WTC11 (cell line): ENCODE measurements at regions not wholly inside any gene's neighbourhood (a gene's known extent, or its start where the extent isn't known, plus 50 kb on each side); places are given as distances from the start of the nearest gene placed in this dataset.

ENCODE experiments used
- ATAC-seq: fragments of 200-7000 bp; cut with Tn5 transposase; 2 replicates; pipeline ENCODE4 v1.10.0; 2021; ENCODE audit warnings: mild to moderate bottlenecking, moderate library complexity
- CTCF ChIA-PET: fragments of 300-600 bp; sonication (Branson Sonifier 250); formaldehyde crosslinking; loops from one replicate; lab custom pipeline; 2021; ENCODE audit warnings: antibody characterized with exemption; lab: Charles Lee
- POLR2A ChIA-PET: fragments of 350-600 bp; sonication (Branson Sonifier 250); formaldehyde crosslinking; loops from one replicate; lab custom pipeline; 2021; ENCODE audit warnings: antibody characterized with exemption; lab: Charles Lee
- DNase-seq: peaks from one replicate; pipeline ENCODE4 v3.0.0; 2021; ENCODE audit warnings: low spot score
- H3K27ac Mint-ChIP-seq: 2 replicates; pipeline ENCODE4 v1.8.0; 2021; ENCODE audit warnings: mixed read lengths
- H3K27me3 Mint-ChIP-seq: 2 replicates; pipeline ENCODE4 v1.8.0; 2021; ENCODE audit warnings: low read depth, mild to moderate bottlenecking, moderate library complexity, mixed read lengths
- H3K36me3 Mint-ChIP-seq: 2 replicates; pipeline ENCODE4 v1.8.0; 2021; ENCODE audit warnings: mixed read lengths
- H3K4me1 Mint-ChIP-seq: 2 replicates; pipeline ENCODE4 v1.8.0; 2022; ENCODE audit warnings: mixed read lengths
- H3K4me3 Mint-ChIP-seq: 2 replicates; pipeline ENCODE4 v1.8.0; 2021; ENCODE audit warnings: mild to moderate bottlenecking, moderate library complexity, mixed read lengths
- H3K9me3 Mint-ChIP-seq: 2 replicates; pipeline ENCODE4 v1.8.0; 2021; ENCODE audit warnings: mixed read lengths
- CREM ChIP-seq: sonication (generic); formaldehyde crosslinking; IDR thresholded peaks from 2 replicates; pipeline ENCODE4 v1.8.1; 2022; ENCODE audit warnings: mild to moderate bottlenecking, missing genetic modification reagents, moderate library complexity
- E2F1 ChIP-seq: sonication (generic); formaldehyde crosslinking; IDR thresholded peaks from 2 replicates; pipeline ENCODE4 v1.8.0; 2022; ENCODE audit warnings: mild to moderate bottlenecking, missing genetic modification reagents
- E2F4 ChIP-seq: sonication (generic); formaldehyde crosslinking; IDR thresholded peaks from 2 replicates; pipeline ENCODE4 v1.8.1; 2022; ENCODE audit warnings: low read depth, mild to moderate bottlenecking, moderate library complexity, missing genetic modification reagents, borderline replicate concordance
- FOXK1 ChIP-seq: sonication (generic); formaldehyde crosslinking; IDR thresholded peaks from 2 replicates; pipeline ENCODE4 v1.8.0; 2022; ENCODE audit warnings: mild to moderate bottlenecking, moderate library complexity, missing genetic modification reagents
- GTF2I ChIP-seq: fragments of 250-450 bp; sonication (Bioruptor Pico); conservative IDR thresholded peaks from 2 replicates; pipeline ENCODE4 v1.4.0; 2021; ENCODE audit warnings: mild to moderate bottlenecking
- IRF2 ChIP-seq: sonication (generic); formaldehyde crosslinking; IDR thresholded peaks from 2 replicates; pipeline ENCODE4 v1.8.0; 2022; ENCODE audit warnings: low read depth, missing genetic modification reagents, borderline replicate concordance
- JAZF1 ChIP-seq: fragments of 250-450 bp; sonication (Bioruptor Pico); IDR thresholded peaks from 2 replicates; pipeline ENCODE4 v1.9.0; 2021; ENCODE audit warnings: moderate library complexity, mild to moderate bottlenecking, inconsistent platforms
- MLX ChIP-seq: sonication (generic); formaldehyde crosslinking; IDR thresholded peaks from 2 replicates; pipeline ENCODE4 v1.8.1; 2023; ENCODE audit warnings: mild to moderate bottlenecking, missing genetic modification reagents, moderate library complexity
- MXD4 ChIP-seq: fragments of 250-450 bp; sonication (Bioruptor Pico); IDR thresholded peaks from 2 replicates; pipeline ENCODE4 v1.8.0; 2021; ENCODE audit warnings: mild to moderate bottlenecking, moderate library complexity, borderline replicate concordance
- NFATC4 ChIP-seq: fragments of 250-450 bp; sonication (Bioruptor Pico); IDR thresholded peaks from 2 replicates; pipeline ENCODE4 v1.9.0; 2021; ENCODE audit warnings: mild to moderate bottlenecking
- NFE2L1 ChIP-seq: sonication (generic); formaldehyde crosslinking; IDR thresholded peaks from 2 replicates; pipeline ENCODE4 v1.8.1; 2023; ENCODE audit warnings: missing genetic modification reagents
- NR1H2 ChIP-seq: sonication (generic); formaldehyde crosslinking; IDR thresholded peaks from 2 replicates; pipeline ENCODE4 v1.9.0; 2021; ENCODE audit warnings: mild to moderate bottlenecking, moderate library complexity, missing genetic modification reagents
- NR3C1 ChIP-seq: sonication (generic); formaldehyde crosslinking; conservative IDR thresholded peaks from 2 replicates; pipeline ENCODE4 v1.8.1; 2023; ENCODE audit warnings: low read depth, mild to moderate bottlenecking, missing genetic modification reagents
- RORB ChIP-seq: fragments of 250-450 bp; sonication (Bioruptor Pico); IDR thresholded peaks from 2 replicates; pipeline ENCODE4 v1.9.0; 2021; ENCODE audit warnings: mild to moderate bottlenecking
- SMAD3 ChIP-seq: sonication (generic); formaldehyde crosslinking; IDR thresholded peaks from 2 replicates; pipeline ENCODE4 v1.8.0; 2022; ENCODE audit warnings: missing genetic modification reagents, mild to moderate bottlenecking, borderline replicate concordance
- SOX15 ChIP-seq: fragments of 250-450 bp; sonication (Bioruptor Pico); IDR thresholded peaks from 2 replicates; pipeline ENCODE4 v1.9.0; 2021; ENCODE audit warnings: mild to moderate bottlenecking
- STAT6 ChIP-seq: sonication (generic); formaldehyde crosslinking; conservative IDR thresholded peaks from 2 replicates; pipeline ENCODE4 v1.8.1; 2023; ENCODE audit warnings: mild to moderate bottlenecking, low read depth, missing genetic modification reagents, moderate library complexity
- USF2 ChIP-seq: sonication (generic); formaldehyde crosslinking; IDR thresholded peaks from 2 replicates; pipeline ENCODE4 v1.8.1; 2023; ENCODE audit warnings: mild to moderate bottlenecking, missing genetic modification reagents, moderate library complexity
- ZMAT4 ChIP-seq: fragments of 250-450 bp; sonication (Bioruptor Pico); IDR thresholded peaks from 2 replicates; pipeline ENCODE4 v1.9.0; 2021; ENCODE audit warnings: mild to moderate bottlenecking
- ZNF232 ChIP-seq: sonication (generic); formaldehyde crosslinking; IDR thresholded peaks from 2 replicates; pipeline ENCODE4 v1.8.0; 2022; ENCODE audit warnings: mild to moderate bottlenecking, missing genetic modification reagents
- ZNF416 ChIP-seq: fragments of 250-450 bp; sonication (Bioruptor Pico); IDR thresholded peaks from 2 replicates; pipeline ENCODE4 v1.9.0; 2021; ENCODE audit warnings: mild to moderate bottlenecking, inconsistent platforms
- ZNF532 ChIP-seq: fragments of 250-450 bp; sonication (Bioruptor Pico); IDR thresholded peaks from 2 replicates; pipeline ENCODE4 v1.9.0; 2021; ENCODE audit warnings: mild to moderate bottlenecking, borderline replicate concordance

GRCh38 chr3:102206511-102207031, 228.2 kb upstream of the ZPLD1 start:
- peaks cover 3% of the 10 kb centered on the region; the same call in 1 of the 2 replicates for H3K27me3 Mint-ChIP-seq
- peaks cover 22% of the 10 kb centered on the region for H3K36me3 Mint-ChIP-seq
- peaks cover 23% of the 10 kb centered on the region for H3K4me1 Mint-ChIP-seq
- ChIA-PET POLR2A (no interaction called here), CTCF (no interaction called here)
- DNase-seq = no peak
- H3K9me3 Mint-ChIP-seq = peaks cover 33% of the 10 kb centered on the region
- no peak overlapping the region for H3K4me3 Mint-ChIP-seq
- TF ChIP-seq E2F4 = no peak
- no peak for TF ChIP-seq NR1H2 (CRISPR knock-in tag)
- TF ChIP-seq MXD4 (CRISPR knock-in tag) = no peak
- ATAC-seq = no peak
- no peak overlapping the region for H3K27ac Mint-ChIP-seq

- Mint-ChIP-seq H3K36me3 (peaks cover 25% of the 10 kb centered on the region), H3K4me3 (no peak overlapping the region), H3K9me3 (peaks cover 38% of the 10 kb centered on the region), H3K4me1 (peaks cover 23% of the 10 kb centered on the region), H3K27ac (no peak overlapping the region), H3K27me3 (peaks cover 3% of the 10 kb centered on the region; the same call in 1 of the 2 replicates)
- no peak for ATAC-seq
- ChIA-PET CTCF (no interaction called here), POLR2A (no interaction called here)
- TF ChIP-seq ZNF416 (no peak), E2F4 (no peak), SMAD3 (no peak), ZMAT4 (CRISPR knock-in tag) (no peak), RORB (no peak), FOXK1 (no peak), SOX15 (CRISPR knock-in tag) (no peak), NR3C1 (CRISPR knock-in tag) (no peak), USF2 (no peak), IRF2 (CRISPR knock-in tag) (no peak), GTF2I (CRISPR knock-in tag) (no peak), NFATC4 (CRISPR knock-in tag) (no peak), ZNF232 (CRISPR knock-in tag) (no peak), NFE2L1 (CRISPR knock-in tag) (no peak), CREM (CRISPR knock-in tag) (no peak)
- no peak for DNase-seq
Measured at GRCh38 chr3:102207151-102207571, 227.7 kb upstream of the ZPLD1 start.

- DNase-seq (no peak), ATAC-seq (no peak)
- ChIA-PET CTCF (no interaction called here), POLR2A (no interaction called here)
- Mint-ChIP-seq H3K4me3 (no peak overlapping the region), H3K4me1 (no peaks in the 10 kb centered on the region), H3K27me3 (no peaks in the 10 kb centered on the region), H3K9me3 (peaks cover 58% of the 10 kb centered on the region), H3K36me3 (peaks cover 18% of the 10 kb centered on the region), H3K27ac (no peak overlapping the region)
- no peak for TF ChIP-seq E2F1 (CRISPR knock-in tag)
- no peak for TF ChIP-seq JAZF1 (CRISPR knock-in tag)
- no peak for TF ChIP-seq MLX (CRISPR knock-in tag)
- no peak for TF ChIP-seq ZNF532 (CRISPR knock-in tag)
- TF ChIP-seq STAT6 (CRISPR knock-in tag) = no peak
Measured at GRCh38 chr3:102215166-102215565, 219.6 kb upstream of the ZPLD1 start.
